ENCODE measurements at regions not wholly inside any gene's neighbourhood (a gene's known extent, or its start where the extent isn't known, plus 50 kb on each side); places are given as distances from the start of the nearest gene placed in this dataset.

GRCh38 chr5:67334373-67334772, 137.8 kb upstream of the CD180 start:
- no peak overlapping the region for H2AFZ ChIP-seq (ENCODE audit: low read depth, low read length, severe bottlenecking)
- no peaks in the 10 kb centered on the region for H4K20me1 ChIP-seq (ENCODE audit: low read depth, low read length)
- TF ChIP-seq CTCF (IDR thresholded peaks at IDR 0.05; ENCODE audit: insufficient read depth, low read length, poor library complexity, severe bottlenecking) (no peak), EZH2phosphoT487 (conservative IDR thresholded peaks at IDR 0.05; ENCODE audit: low read length) (no peak)

GRCh38 chr5:67333171-67333570, 136.6 kb upstream of the CD180 start:
- Histone ChIP-seq H3K9ac (ENCODE audit: low read length) (no peak overlapping the region), H3K27ac (ENCODE audit: low read depth, low read length) (no peak overlapping the region), H3K9me3 (ENCODE audit: insufficient read depth, low read length) (no peaks in the 10 kb centered on the region), H2AFZ (ENCODE audit: low read depth, low read length, severe bottlenecking) (no peak overlapping the region), H4K20me1 (ENCODE audit: low read depth, low read length) (no peaks in the 10 kb centered on the region), H3K4me3 (ENCODE audit: insufficient read depth, low read length, poor library complexity, severe bottlenecking) (no peak overlapping the region), H3K79me2 (ENCODE audit: insufficient read depth, low read length) (no peaks in the 10 kb centered on the region), H3K4me2 (ENCODE audit: low read depth, low read length, poor library complexity, severe bottlenecking) (no peak overlapping the region), H3K36me3 (ENCODE audit: low read length) (no peaks in the 10 kb centered on the region), H3F3A (ENCODE audit: insufficient read depth) (no peaks in the 10 kb centered on the region), H3K9me2 (replicated peaks; ENCODE audit: insufficient read depth, low read length) (no peaks in the 10 kb centered on the region), H3K27me3 (ENCODE audit: low read length) (no peaks in the 10 kb centered on the region)
- no peak for TF ChIP-seq CTCF (IDR thresholded peaks at IDR 0.05; ENCODE audit: insufficient read depth, low read length, poor library complexity, severe bottlenecking)
- TF ChIP-seq EZH2phosphoT487 (conservative IDR thresholded peaks at IDR 0.05; ENCODE audit: low read length) = no peak

More at GRCh38 chr5:67334373-67334772, 137.8 kb upstream of the CD180 start:
- H3K9me2 ChIP-seq (replicated peaks; ENCODE audit: insufficient read depth, low read length) = no peaks in the 10 kb centered on the region
- no peaks in the 10 kb centered on the region for H3K9me3 ChIP-seq (ENCODE audit: insufficient read depth, low read length)
- H3K36me3 ChIP-seq (ENCODE audit: low read length) = no peaks in the 10 kb centered on the region
- H3K27me3 ChIP-seq (ENCODE audit: low read length) = no peaks in the 10 kb centered on the region
- H3K4me3 ChIP-seq (ENCODE audit: insufficient read depth, low read length, poor library complexity, severe bottlenecking) = no peak overlapping the region
- no peaks in the 10 kb centered on the region for H3F3A ChIP-seq (ENCODE audit: insufficient read depth)
- no peak overlapping the region for H3K9ac ChIP-seq (ENCODE audit: low read length)
- H3K27ac ChIP-seq (ENCODE audit: low read depth, low read length) = no peak overlapping the region
- no peaks in the 10 kb centered on the region for H3K79me2 ChIP-seq (ENCODE audit: insufficient read depth, low read length)
- no peak overlapping the region for H3K4me2 ChIP-seq (ENCODE audit: low read depth, low read length, poor library complexity, severe bottlenecking)

- Histone ChIP-seq H3K4me2 (ENCODE audit: low read depth, low read length, poor library complexity, severe bottlenecking) (no peak overlapping the region), H3K9me3 (ENCODE audit: insufficient read depth, low read length) (no peaks in the 10 kb centered on the region), H3F3A (ENCODE audit: insufficient read depth) (no peaks in the 10 kb centered on the region), H3K9ac (ENCODE audit: low read length) (no peak overlapping the region), H3K36me3 (ENCODE audit: low read length) (no peaks in the 10 kb centered on the region), H2AFZ (ENCODE audit: low read depth, low read length, severe bottlenecking) (no peak overlapping the region), H3K79me2 (ENCODE audit: insufficient read depth, low read length) (no peaks in the 10 kb centered on the region), H3K4me3 (ENCODE audit: insufficient read depth, low read length, poor library complexity, severe bottlenecking) (no peak overlapping the region), H3K9me2 (replicated peaks; ENCODE audit: insufficient read depth, low read length) (no peaks in the 10 kb centered on the region), H3K27ac (ENCODE audit: low read depth, low read length) (no peak overlapping the region), H3K27me3 (ENCODE audit: low read length) (no peaks in the 10 kb centered on the region), H4K20me1 (ENCODE audit: low read depth, low read length) (no peaks in the 10 kb centered on the region)
- TF ChIP-seq EZH2phosphoT487 (conservative IDR thresholded peaks at IDR 0.05; ENCODE audit: low read length) (no peak), CTCF (IDR thresholded peaks at IDR 0.05; ENCODE audit: insufficient read depth, low read length, poor library complexity, severe bottlenecking) (no peak)
These were observed 134.8 kb upstream of the CD180 start for GRCh38 chr5:67331296-67331925.
